C4-2B (cell line): ENCODE measurements at regions not wholly inside any gene's neighbourhood (a gene's known extent, or its start where the extent isn't known, plus 50 kb on each side); places are given as distances from the start of the nearest gene placed in this dataset.

Source experiments
- CTCF ChIP-seq: fragments of 450-650 bp; conservative IDR thresholded peaks from 2 replicates; pipeline ENCODE4 v1.5.1; 2017; ENCODE audit warnings: mild to moderate bottlenecking
- ZFX ChIP-seq: fragments of 450-650 bp; IDR thresholded peaks from 2 replicates; pipeline ENCODE4 v1.6.1; 2017

GRCh38 chr1:239572183-239572582 is 185.8 kb downstream of the CHRM3 start:
- TF ChIP-seq CTCF = no peak
- TF ChIP-seq ZFX = no peak
